HepG2 (cell line): ENCODE measurements at regions not wholly inside any gene's neighbourhood (a gene's known extent, or its start where the extent isn't known, plus 50 kb on each side); places are given as distances from the start of the nearest gene placed in this dataset.
A peak's percentile ranks its signal among the peaks of the same experiment; 100 is the strongest.

Source experiments
- NKX3-1 ChIP-seq: sonication (generic); formaldehyde crosslinking; IDR thresholded peaks from 2 replicates; pipeline ENCODE4 v1.5.0; 2020; ENCODE audit warnings: missing genetic modification reagents
- POLR2AphosphoS5 ChIP-seq: IDR thresholded peaks from 2 replicates; pipeline ENCODE4 v1.6.1; 2012; ENCODE audit warnings: low read depth, low read length
- ZNF609 ChIP-seq: sonication (generic); formaldehyde crosslinking; IDR thresholded peaks from 2 replicates; pipeline ENCODE4 v1.4.0; 2020; ENCODE audit warnings: mild to moderate bottlenecking, missing genetic modification reagents, borderline replicate concordance
- TF ChIP-seq, protein P1 (sequence below): sonication (generic); formaldehyde crosslinking; IDR thresholded peaks from 2 replicates; pipeline ENCODE4 v1.5.0; 2020; ENCODE audit warnings: mild to moderate bottlenecking, missing genetic modification reagents, moderate library complexity

DNA sequence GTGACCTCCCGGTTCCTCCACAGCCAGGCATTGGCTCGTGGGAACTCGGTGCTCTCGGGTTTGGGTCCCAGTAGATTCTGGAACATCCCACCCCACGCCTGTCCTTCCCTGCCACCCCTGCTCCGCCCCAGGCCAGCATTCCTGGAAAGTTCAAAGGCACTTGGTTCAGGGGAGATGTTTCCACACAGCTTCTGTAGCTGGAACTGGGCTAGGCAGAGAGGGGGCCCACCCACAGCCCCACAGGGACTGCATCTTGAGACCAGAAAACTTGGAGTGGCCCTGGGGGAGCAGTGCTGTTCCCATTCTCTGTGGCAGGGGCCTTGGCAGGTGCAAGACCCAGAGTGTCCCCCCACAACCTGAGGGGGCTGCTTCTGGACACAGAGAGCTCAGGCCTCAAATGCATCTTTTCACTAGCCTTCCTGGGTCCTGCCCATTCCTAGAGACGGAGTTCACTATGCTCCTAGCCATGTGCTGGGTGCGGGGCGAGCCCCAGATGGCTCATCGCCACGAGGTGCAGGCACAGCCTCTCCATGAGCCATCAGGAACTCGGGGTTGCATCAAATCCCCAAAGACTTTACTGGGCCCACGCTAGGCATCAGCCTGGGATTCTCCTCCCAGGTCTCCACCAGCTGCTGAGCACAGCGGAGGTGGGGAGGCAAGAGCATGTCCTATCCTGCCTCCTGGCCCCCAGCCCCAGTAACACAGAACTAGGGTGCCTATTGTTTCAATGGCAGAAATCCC, 68.7 kb downstream of the ZFP36L2 start:
- TF ChIP-seq ZNF609 (CRISPR knock-in tag) = 0 out of 2 replicates have a peak, but pooled peaks have one; percentile 28
- TF ChIP-seq NKX3-1 = no peak
- TF ChIP-seq POLR2AphosphoS5 = no peak
- TF ChIP-seq, protein P1, sequence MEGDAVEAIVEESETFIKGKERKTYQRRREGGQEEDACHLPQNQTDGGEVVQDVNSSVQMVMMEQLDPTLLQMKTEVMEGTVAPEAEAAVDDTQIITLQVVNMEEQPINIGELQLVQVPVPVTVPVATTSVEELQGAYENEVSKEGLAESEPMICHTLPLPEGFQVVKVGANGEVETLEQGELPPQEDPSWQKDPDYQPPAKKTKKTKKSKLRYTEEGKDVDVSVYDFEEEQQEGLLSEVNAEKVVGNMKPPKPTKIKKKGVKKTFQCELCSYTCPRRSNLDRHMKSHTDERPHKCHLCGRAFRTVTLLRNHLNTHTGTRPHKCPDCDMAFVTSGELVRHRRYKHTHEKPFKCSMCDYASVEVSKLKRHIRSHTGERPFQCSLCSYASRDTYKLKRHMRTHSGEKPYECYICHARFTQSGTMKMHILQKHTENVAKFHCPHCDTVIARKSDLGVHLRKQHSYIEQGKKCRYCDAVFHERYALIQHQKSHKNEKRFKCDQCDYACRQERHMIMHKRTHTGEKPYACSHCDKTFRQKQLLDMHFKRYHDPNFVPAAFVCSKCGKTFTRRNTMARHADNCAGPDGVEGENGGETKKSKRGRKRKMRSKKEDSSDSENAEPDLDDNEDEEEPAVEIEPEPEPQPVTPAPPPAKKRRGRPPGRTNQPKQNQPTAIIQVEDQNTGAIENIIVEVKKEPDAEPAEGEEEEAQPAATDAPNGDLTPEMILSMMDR (CRISPR knock-in tag) = no peak
